SK-N-SH (cell line): ENCODE measurements at regions not wholly inside any gene's neighbourhood (a gene's known extent, or its start where the extent isn't known, plus 50 kb on each side); places are given as distances from the start of the nearest gene placed in this dataset.

ENCODE experiments used
- CTCF ChIA-PET: fragments of 300-600, 350-600 bp; formaldehyde crosslinking; extraction: SDS; loops from one replicate; lab custom pipeline; 2021; lab: Yijun Ruan, JAX
- POLR2A ChIA-PET: fragments of 350-600 bp; sonication (Branson Sonifier 250); formaldehyde crosslinking; extraction: SDS; loops from one replicate; lab custom pipeline; 2020; ENCODE audit warnings: antibody characterized with exemption, inconsistent platforms; lab: Yijun Ruan, JAX
- DNase-seq: peaks from one replicate; pipeline ENCODE4 v3.0.0; 2012
- H2AFZ ChIP-seq: fragments of 200-600 bp; sonication (generic); 2 replicates; pipeline ENCODE4 v1.8.1; 2016; ENCODE audit warnings: antibody characterized with exemption, mild to moderate bottlenecking, low read depth
- H3F3A ChIP-seq: fragments of 200-600 bp; sonication (generic); replicated peaks from 2 replicates; pipeline ENCODE3; 2016; ENCODE audit warnings: antibody characterized with exemption, mild to moderate bottlenecking; ENCODE audit not compliant: insufficient read depth
- H3K27ac ChIP-seq, 2 experiments: fragments of 200-500 bp in 1 of 2; fragments of 200-600 bp in 1 of 2; sonication (Bioruptor generic) in 1 of 2; sonication (generic), shearing (Covaris generic) in 1 of 2; 2 replicates each; pipeline versions ENCODE4 v1.5.1 to v1.6.1; 2014 to 2016; ENCODE audit warnings: low read depth in 2 of 2, inconsistent platforms in 1 of 2, low read length in 1 of 2, mild to moderate bottlenecking in 1 of 2, mixed read lengths in 1 of 2
- H3K27me3 ChIP-seq: fragments of 200-600 bp; sonication (generic), shearing (Covaris generic); 2 replicates; pipeline ENCODE4 v1.6.1; 2016; ENCODE audit warnings: mixed run types; ENCODE audit not compliant: insufficient read depth
- H3K36me3 ChIP-seq, 2 experiments: fragments of 200-500 bp in 1 of 2; fragments of 200-600 bp in 1 of 2; sonication (Bioruptor generic) in 1 of 2; sonication (generic) in 1 of 2; replicated peaks in 1 of 2; 2 replicates each; pipeline versions ENCODE3 to v1.5.1; 2014 to 2016; ENCODE audit warnings: low read length in 1 of 2, mild to moderate bottlenecking in 1 of 2; ENCODE audit not compliant: insufficient read depth in 2 of 2, control insufficient read depth in 1 of 2
- H3K4me1 ChIP-seq, 2 experiments: fragments of 200-500 bp in 1 of 2; fragments of 200-600 bp in 1 of 2; sonication (Bioruptor generic) in 1 of 2; sonication (generic), shearing (Covaris generic) in 1 of 2; 2 replicates each; pipeline versions ENCODE4 v1.5.1 to v1.6.1; 2014 to 2016; ENCODE audit warnings: low read depth in 1 of 2, low read length in 1 of 2, mixed run types in 1 of 2; ENCODE audit not compliant: insufficient read depth in 2 of 2, control insufficient read depth in 1 of 2
- H3K4me2 ChIP-seq: fragments of 200-600 bp; sonication (generic), shearing (Covaris generic); 2 replicates; pipeline ENCODE4 v1.6.1; 2017; ENCODE audit warnings: mixed run types
- H3K4me3 ChIP-seq, 2 experiments: fragments of 200-500 bp in 1 of 2; fragments of 200-600 bp in 1 of 2; sonication (Bioruptor generic) in 1 of 2; sonication (generic), shearing (Covaris generic) in 1 of 2; 2 replicates each; pipeline versions ENCODE4 v1.5.1 to v1.8.1; 2014 to 2016; ENCODE audit warnings: low read depth in 2 of 2, inconsistent platforms in 1 of 2, low read length in 1 of 2, mild to moderate bottlenecking in 1 of 2, mixed read lengths in 1 of 2, moderate library complexity in 1 of 2
- H3K79me2 ChIP-seq: fragments of 200-600 bp; sonication (generic); 2 replicates; pipeline ENCODE4 v1.8.1; 2017; ENCODE audit warnings: mild to moderate bottlenecking; ENCODE audit not compliant: insufficient read depth
- H3K9ac ChIP-seq: fragments of 200-600 bp; sonication (generic); 2 replicates; pipeline ENCODE4 v1.6.1; 2017; ENCODE audit warnings: mixed run types
- H3K9me2 ChIP-seq: fragments of 200-600 bp; sonication (generic); 2 replicates; pipeline ENCODE4 v1.6.1; 2017; ENCODE audit warnings: mixed run types
- H3K9me3 ChIP-seq: fragments of 200-600 bp; sonication (generic); 2 replicates; pipeline ENCODE4 v1.6.1; 2017; ENCODE audit warnings: mixed run types, mild to moderate bottlenecking, moderate library complexity
- H4K20me1 ChIP-seq: fragments of 200-600 bp; sonication (generic); 2 replicates; pipeline ENCODE4 v1.6.1; 2017; ENCODE audit warnings: mild to moderate bottlenecking, mixed run types; ENCODE audit not compliant: insufficient read depth
- ELF1 ChIP-seq: IDR thresholded peaks from 2 replicates; pipeline ENCODE4 v1.4.0; 2012
- FOSL2 ChIP-seq: IDR thresholded peaks from 2 replicates; pipeline ENCODE4 v1.4.0; 2012; ENCODE audit warnings: low read depth, mild to moderate bottlenecking, moderate library complexity, borderline replicate concordance
- FOXJ3 ChIP-seq: sonication (generic); formaldehyde crosslinking; IDR thresholded peaks from 2 replicates; pipeline ENCODE4 v1.5.1; 2020; ENCODE audit warnings: mild to moderate bottlenecking, missing genetic modification reagents
- FOXM1 ChIP-seq: IDR thresholded peaks from 2 replicates; pipeline ENCODE4 v1.4.0; 2012; ENCODE audit warnings: low read depth, mild to moderate bottlenecking
- JUND ChIP-seq: IDR thresholded peaks from 2 replicates; pipeline ENCODE4 v1.4.0; 2012
- MEF2A ChIP-seq: IDR thresholded peaks from 2 replicates; pipeline ENCODE4 v1.4.0; 2012; ENCODE audit warnings: low read depth, borderline replicate concordance
- MXI1 ChIP-seq: IDR thresholded peaks from 2 replicates; pipeline ENCODE4 v1.6.1; 2012; ENCODE audit warnings: mild to moderate bottlenecking, low read depth, low read length, improper control_type of control experiment
- NFIC ChIP-seq: IDR thresholded peaks from 2 replicates; pipeline ENCODE4 v1.4.0; 2012; ENCODE audit warnings: borderline replicate concordance
- NRF1 ChIP-seq: IDR thresholded peaks from 2 replicates; pipeline ENCODE4 v1.6.1; 2012; ENCODE audit warnings: low read depth, mild to moderate bottlenecking, low read length
- POLR2AphosphoS5 ChIP-seq: IDR thresholded peaks from 2 replicates; pipeline ENCODE4 v1.6.1; 2012; ENCODE audit warnings: low read depth, low read length
- RFX5 ChIP-seq: IDR thresholded peaks from 2 replicates; pipeline ENCODE4 v1.6.1; 2012; ENCODE audit warnings: mild to moderate bottlenecking, improper control_type of control experiment, low read length
- SIN3A ChIP-seq: IDR thresholded peaks from 2 replicates; pipeline ENCODE4 v1.6.1; 2012; ENCODE audit warnings: low read depth, mild to moderate bottlenecking, low read length, moderate library complexity, borderline replicate concordance
- TAF1 ChIP-seq: IDR thresholded peaks from 2 replicates; pipeline ENCODE4 v1.6.1; 2012; ENCODE audit warnings: low read depth, mild to moderate bottlenecking, low read length, moderate library complexity, borderline replicate concordance
- TCF12 ChIP-seq: IDR thresholded peaks from 2 replicates; pipeline ENCODE4 v1.4.0; 2012
- TEAD4 ChIP-seq: IDR thresholded peaks from 2 replicates; pipeline ENCODE4 v1.4.0; 2012; ENCODE audit warnings: mild to moderate bottlenecking, borderline replicate concordance; ENCODE audit not compliant: insufficient read depth
- WGBS: methylation state at CpG from one replicate; pipeline ENCODE4 v1.1.6; 2017; ENCODE audit warnings: low lambda C conversion rate; 5-methylcytosine and 5-hydroxymethylcytosine counted together
- TF ChIP-seq, protein P1 (sequence below): IDR thresholded peaks from 2 replicates; pipeline ENCODE4; 2012
- TF ChIP-seq, protein P2 (sequence below): IDR thresholded peaks from 2 replicates; pipeline ENCODE4 v1.4.0; 2012; ENCODE audit warnings: low read depth, borderline replicate concordance
- TF ChIP-seq, protein P3 (sequence below): IDR thresholded peaks from 2 replicates; pipeline ENCODE4 v1.4.0; 2012; ENCODE audit warnings: low read depth, borderline replicate concordance
- TF ChIP-seq, protein P4 (sequence below): IDR thresholded peaks from 2 replicates; pipeline ENCODE4 v1.6.1; 2012; ENCODE audit warnings: mild to moderate bottlenecking, low read depth, low read length, moderate library complexity

DNA sequence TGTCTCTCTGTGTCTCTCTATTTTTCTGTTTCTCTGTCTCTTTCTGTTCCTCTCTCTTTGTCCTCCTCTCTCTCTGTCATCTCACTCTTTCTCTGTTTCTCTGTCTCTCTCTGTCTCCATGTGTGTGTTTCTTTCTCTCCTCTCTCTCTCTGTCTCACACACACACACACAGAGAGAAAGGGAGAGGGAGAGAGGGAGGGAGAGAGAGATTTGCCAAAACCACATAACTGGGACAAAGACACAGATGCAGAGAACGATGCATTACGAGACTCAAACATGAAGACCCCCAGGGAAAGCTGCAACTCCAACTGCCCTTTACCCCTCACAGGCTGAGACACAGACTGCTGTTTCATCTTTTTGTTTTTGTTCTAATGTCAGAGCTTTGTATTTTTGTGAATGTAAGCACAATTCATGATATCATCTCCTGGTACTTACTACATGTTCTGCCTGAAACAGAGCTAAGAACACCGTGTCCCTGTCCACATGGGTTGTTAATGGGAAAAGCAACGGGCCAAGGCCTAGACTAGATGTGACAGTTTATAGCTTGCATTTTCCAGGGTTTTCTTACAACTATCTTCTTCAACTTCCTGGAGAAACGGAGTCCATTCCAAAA is 177.1 kb upstream of the ARID1B start:
- Histone ChIP-seq H3K4me1 (peaks cover 0 to 8% of the 10 kb centered on the region in 2 experiments; a peak in 1 of 4 replicates), H3K79me2 (no peaks in the 10 kb centered on the region), H3K4me3 (no peak overlapping the region), H3K36me3 (no peaks in the 10 kb centered on the region), H2AFZ (no peak overlapping the region), H3K9me3 (no peaks in the 10 kb centered on the region; the same call in 1 of the 2 replicates), H3K27ac (no peak overlapping the region), H3K9ac (no peak overlapping the region), H3K9me2 (no peaks in the 10 kb centered on the region), H3F3A (no peaks in the 10 kb centered on the region), H3K27me3 (no peaks in the 10 kb centered on the region), H4K20me1 (no peaks in the 10 kb centered on the region), H3K4me2 (no peak overlapping the region)
- no peak for TF ChIP-seq FOSL2
- no peak for TF ChIP-seq RFX5
- TF ChIP-seq TEAD4: no peak
- no peak for TF ChIP-seq MXI1
- TF ChIP-seq, protein P1, sequence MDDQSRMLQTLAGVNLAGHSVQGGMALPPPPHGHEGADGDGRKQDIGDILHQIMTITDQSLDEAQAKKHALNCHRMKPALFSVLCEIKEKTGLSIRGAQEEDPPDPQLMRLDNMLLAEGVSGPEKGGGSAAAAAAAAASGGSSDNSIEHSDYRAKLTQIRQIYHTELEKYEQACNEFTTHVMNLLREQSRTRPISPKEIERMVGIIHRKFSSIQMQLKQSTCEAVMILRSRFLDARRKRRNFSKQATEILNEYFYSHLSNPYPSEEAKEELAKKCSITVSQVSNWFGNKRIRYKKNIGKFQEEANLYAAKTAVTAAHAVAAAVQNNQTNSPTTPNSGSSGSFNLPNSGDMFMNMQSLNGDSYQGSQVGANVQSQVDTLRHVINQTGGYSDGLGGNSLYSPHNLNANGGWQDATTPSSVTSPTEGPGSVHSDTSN: no peak
- TF ChIP-seq, protein P2, sequence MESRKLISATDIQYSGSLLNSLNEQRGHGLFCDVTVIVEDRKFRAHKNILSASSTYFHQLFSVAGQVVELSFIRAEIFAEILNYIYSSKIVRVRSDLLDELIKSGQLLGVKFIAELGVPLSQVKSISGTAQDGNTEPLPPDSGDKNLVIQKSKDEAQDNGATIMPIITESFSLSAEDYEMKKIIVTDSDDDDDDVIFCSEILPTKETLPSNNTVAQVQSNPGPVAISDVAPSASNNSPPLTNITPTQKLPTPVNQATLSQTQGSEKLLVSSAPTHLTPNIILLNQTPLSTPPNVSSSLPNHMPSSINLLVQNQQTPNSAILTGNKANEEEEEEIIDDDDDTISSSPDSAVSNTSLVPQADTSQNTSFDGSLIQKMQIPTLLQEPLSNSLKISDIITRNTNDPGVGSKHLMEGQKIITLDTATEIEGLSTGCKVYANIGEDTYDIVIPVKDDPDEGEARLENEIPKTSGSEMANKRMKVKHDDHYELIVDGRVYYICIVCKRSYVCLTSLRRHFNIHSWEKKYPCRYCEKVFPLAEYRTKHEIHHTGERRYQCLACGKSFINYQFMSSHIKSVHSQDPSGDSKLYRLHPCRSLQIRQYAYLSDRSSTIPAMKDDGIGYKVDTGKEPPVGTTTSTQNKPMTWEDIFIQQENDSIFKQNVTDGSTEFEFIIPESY: no peak
- TF ChIP-seq TAF1: no peak
- no peak for TF ChIP-seq FOXJ3
- TF ChIP-seq, protein P3, sequence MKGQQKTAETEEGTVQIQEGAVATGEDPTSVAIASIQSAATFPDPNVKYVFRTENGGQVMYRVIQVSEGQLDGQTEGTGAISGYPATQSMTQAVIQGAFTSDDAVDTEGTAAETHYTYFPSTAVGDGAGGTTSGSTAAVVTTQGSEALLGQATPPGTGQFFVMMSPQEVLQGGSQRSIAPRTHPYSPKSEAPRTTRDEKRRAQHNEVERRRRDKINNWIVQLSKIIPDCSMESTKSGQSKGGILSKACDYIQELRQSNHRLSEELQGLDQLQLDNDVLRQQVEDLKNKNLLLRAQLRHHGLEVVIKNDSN: no peak
- TF ChIP-seq FOXM1: no peak
- no peak for TF ChIP-seq MEF2A
- no peak for TF ChIP-seq JUND
- no peak for TF ChIP-seq ELF1
- no peak for TF ChIP-seq NFIC
- DNase-seq: no peak
- CTCF ChIA-PET: interaction anchor here (0.6 to 1.4 kb wide), 2 partner anchors 31 to 35 kb away, joined by 3 read pairs; no protein-coding TSS in a partner anchor
- POLR2A ChIA-PET: no interaction called here
- 48% methylated on average over 5 of the region's 5 CpGs for WGBS

DNA sequence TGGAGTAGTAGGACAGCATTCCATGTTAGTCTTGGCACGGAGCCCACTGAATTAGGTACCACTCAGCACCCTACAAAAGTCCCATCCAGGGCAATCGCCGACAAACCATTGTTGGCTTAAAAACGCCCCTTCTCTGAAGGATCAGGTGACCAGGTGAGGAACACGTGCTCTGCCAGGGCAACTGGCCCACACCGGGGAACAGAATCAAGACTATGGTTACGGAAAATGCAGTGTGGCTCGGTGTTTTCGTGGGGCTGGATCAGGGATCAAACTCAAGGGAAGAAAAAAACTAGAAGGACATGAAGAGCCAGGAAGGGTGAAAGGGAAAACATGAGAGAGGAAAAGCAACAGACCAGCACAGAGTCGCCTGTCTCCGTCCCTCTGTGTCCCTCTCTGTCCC is 177.8 kb upstream of the ARID1B start:
- CTCF ChIA-PET: no interaction called here
- H3K4me1 ChIP-seq: peaks cover 0 to 8% of the 10 kb centered on the region in 2 experiments; a peak in 1 of 4 replicates
- POLR2A ChIA-PET: no interaction called here
- H3K27me3 ChIP-seq: no peaks in the 10 kb centered on the region
- H3K9me3 ChIP-seq: no peaks in the 10 kb centered on the region; the same call in 1 of the 2 replicates
- H3K4me2 ChIP-seq: no peak overlapping the region
- no peak overlapping the region for H2AFZ ChIP-seq
- H3F3A ChIP-seq: no peaks in the 10 kb centered on the region
- H3K36me3 ChIP-seq: no peaks in the 10 kb centered on the region
- H3K79me2 ChIP-seq: no peaks in the 10 kb centered on the region
- H4K20me1 ChIP-seq: no peaks in the 10 kb centered on the region
- H3K9ac ChIP-seq: no peak overlapping the region
- 74% methylated on average over 11 of the region's 11 CpGs for WGBS
- H3K4me3 ChIP-seq: no peak overlapping the region
- no peak for DNase-seq
- no peaks in the 10 kb centered on the region for H3K9me2 ChIP-seq
- no peak overlapping the region for H3K27ac ChIP-seq
- no peak for TF ChIP-seq FOXM1
- TF ChIP-seq, protein P4, sequence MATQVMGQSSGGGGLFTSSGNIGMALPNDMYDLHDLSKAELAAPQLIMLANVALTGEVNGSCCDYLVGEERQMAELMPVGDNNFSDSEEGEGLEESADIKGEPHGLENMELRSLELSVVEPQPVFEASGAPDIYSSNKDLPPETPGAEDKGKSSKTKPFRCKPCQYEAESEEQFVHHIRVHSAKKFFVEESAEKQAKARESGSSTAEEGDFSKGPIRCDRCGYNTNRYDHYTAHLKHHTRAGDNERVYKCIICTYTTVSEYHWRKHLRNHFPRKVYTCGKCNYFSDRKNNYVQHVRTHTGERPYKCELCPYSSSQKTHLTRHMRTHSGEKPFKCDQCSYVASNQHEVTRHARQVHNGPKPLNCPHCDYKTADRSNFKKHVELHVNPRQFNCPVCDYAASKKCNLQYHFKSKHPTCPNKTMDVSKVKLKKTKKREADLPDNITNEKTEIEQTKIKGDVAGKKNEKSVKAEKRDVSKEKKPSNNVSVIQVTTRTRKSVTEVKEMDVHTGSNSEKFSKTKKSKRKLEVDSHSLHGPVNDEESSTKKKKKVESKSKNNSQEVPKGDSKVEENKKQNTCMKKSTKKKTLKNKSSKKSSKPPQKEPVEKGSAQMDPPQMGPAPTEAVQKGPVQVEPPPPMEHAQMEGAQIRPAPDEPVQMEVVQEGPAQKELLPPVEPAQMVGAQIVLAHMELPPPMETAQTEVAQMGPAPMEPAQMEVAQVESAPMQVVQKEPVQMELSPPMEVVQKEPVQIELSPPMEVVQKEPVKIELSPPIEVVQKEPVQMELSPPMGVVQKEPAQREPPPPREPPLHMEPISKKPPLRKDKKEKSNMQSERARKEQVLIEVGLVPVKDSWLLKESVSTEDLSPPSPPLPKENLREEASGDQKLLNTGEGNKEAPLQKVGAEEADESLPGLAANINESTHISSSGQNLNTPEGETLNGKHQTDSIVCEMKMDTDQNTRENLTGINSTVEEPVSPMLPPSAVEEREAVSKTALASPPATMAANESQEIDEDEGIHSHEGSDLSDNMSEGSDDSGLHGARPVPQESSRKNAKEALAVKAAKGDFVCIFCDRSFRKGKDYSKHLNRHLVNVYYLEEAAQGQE: no peak
- TF ChIP-seq SIN3A: no peak
- TF ChIP-seq NRF1: no peak
- TF ChIP-seq POLR2AphosphoS5: no peak
- TF ChIP-seq FOSL2: no peak
- no peak for TF ChIP-seq TCF12
- no peak for TF ChIP-seq ELF1
- TF ChIP-seq, protein P1: no peak
- TF ChIP-seq NFIC: no peak
